Forelimb muscle (tissue), 1 donor: ENCODE measurements at regions not wholly inside any gene's neighbourhood (a gene's known extent, or its start where the extent isn't known, plus 50 kb on each side); places are given as distances from the start of the nearest gene placed in this dataset.
"Not testable (repeated sequence)": the region's sequence is repeated elsewhere in the genome, so short reads cannot be mapped to it uniquely, and the experiment has no call there.

Experiments
- DNase-seq: peaks from one replicate; pipeline ENCODE4 v3.0.0-alpha.2; 2013; ENCODE audit warnings: low read depth

DNA sequence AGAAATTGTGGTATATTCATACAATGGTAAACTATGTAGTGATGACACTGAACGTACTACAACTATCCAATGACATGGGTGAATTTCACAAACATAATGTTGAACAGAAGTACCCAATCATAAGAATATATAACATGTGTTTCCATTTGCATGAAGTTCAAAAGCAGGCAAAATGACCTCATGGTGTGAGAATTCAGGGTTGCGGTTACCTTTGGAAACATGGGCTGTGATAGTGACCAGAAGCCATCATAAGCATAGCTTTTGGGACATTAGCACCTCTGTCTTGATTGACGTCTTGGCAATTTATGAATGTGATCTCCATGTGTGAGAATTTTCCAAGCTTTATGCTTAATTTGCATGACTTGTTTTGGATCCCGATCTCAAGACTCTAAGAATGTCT, 500.1 kb upstream of the JAG1 start:
- no peak for DNase-seq

DNA sequence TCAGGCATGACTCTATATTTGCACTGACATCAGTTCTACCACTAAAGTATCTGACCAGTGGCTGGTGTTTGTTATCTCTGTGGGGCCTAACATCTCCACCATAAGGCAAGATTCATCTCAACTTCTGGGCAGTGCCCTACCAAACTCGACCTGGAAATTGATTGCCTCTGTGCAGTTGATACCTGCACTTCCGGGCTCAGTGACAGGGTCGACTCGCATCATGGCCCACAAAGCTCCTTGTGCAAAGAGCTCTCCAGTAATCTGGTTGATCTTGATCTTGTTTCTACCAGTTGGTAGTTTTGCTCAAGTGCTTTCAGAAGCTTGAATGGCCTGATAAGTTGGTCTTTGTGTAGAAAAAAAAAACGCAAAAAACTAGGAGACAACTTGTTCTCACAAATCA, 501.1 kb upstream of the JAG1 start:
- no peak for DNase-seq

DNA sequence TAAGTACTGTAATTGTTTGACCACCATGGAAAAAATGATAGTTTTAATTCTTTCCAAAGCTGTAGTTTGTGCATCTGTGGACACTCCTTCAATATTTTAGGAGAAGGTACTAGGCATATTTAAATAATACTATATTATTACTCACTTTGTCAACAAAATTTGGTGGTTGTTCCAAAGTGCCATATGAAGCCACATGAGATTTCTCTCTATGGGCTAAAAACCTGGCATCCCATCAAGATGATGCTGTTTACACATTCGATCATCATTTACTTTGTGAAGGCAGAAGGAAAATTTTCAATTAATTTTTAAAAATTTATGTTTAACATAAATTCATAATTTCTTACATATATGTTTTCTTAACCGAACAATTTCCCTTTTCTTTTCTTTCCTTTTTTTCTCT, 502.6 kb upstream of the JAG1 start:
- no peak for DNase-seq

- no peak for DNase-seq
These were observed 505.3 kb upstream of the JAG1 start for GRCh38 chr20:11178946-11179654.

DNA sequence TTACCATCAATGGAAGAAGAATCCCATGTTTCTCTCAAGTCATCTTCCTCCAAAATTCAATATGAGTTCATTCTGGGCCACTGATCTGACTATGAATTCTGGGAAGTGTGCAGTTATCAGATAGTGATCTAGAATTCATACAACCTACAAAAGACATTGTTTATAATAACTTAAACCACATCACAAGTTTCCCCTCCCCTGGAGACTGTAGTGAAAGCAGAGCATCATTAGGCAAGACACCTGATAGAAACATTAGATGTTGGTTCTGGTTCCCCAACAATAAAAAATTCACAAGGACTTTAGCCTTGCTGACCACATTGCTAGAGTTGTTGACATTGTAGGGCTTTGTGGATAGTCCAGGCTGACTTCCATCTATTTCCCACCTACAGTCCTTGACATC, 506.4 kb upstream of the JAG1 start:
- DNase-seq: no peak

DNA sequence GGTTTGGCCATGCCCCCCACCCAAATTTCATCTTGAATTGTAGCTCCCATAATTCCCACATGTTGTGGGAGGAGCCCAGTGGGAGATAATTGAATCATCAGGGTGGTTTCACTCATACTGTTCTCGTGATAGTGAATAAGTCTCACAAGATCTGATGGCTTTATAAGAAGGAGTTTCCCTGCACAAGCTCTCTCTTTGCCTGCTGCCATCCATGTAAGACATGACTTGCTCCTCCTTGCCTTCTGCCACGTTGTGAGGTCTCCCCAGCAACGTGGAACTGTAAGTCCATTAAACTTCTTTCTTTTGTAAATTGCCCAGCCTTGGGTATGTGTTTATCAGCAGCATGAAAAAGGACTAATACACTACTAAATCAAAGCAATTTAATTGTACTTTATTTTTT, 507.3 kb upstream of the JAG1 start:
- not testable (repeated sequence) for DNase-seq

DNA sequence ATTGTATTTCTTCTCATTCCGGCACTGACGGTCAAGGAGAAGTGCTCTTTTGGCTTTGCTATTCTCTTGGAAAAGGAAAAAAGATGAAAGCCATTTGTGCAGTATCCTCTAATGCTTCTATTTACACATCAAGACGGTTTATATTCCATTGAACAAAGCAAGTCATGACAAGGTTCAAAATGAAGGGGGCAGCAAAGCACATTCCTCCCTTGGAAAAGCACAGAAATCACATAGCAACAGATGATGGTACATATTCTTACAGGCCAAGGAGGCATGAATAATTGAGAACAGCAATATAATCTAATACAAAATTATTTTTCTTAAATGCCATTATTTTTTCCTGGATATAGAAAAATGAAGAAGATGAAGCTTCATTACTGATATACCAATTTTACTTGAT, 508.2 kb upstream of the JAG1 start:
- no peak for DNase-seq

- DNase-seq: no peak
These were observed 508.9 kb upstream of the JAG1 start for GRCh38 chr20:11182720-11183119.

DNA sequence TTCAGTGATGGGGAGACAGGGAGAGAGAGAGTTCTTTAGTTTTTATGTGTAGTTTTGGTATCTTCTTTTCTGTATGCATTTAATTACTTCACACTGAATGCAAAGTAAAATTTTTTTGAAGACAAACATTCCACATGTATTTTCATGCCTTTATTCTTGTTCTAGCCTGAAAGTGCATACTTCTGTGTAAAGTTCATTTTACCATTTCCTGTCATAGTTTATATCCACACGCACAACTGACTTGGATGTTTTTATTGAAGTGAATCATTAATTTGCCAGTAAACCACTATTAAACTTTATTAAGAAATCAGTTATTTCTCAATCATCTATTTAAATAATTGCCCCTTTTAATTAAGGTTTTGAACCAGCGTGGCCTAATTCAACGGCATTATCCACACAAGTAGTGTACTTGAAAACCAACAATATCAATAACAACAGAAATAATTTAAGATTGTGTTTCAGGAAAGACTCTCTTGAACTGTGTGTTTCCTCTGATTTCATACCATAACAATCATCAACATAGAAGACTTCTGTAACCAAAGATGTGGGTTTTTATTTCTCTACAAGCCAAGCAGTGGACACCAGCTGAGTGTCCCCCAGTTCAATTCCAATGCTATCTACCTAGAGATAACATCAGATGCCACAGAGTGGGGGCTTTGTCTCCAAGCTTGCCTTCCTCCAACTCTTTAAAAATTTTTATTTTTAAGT, 512.7 kb upstream of the JAG1 start:
- DNase-seq: no peak

DNA sequence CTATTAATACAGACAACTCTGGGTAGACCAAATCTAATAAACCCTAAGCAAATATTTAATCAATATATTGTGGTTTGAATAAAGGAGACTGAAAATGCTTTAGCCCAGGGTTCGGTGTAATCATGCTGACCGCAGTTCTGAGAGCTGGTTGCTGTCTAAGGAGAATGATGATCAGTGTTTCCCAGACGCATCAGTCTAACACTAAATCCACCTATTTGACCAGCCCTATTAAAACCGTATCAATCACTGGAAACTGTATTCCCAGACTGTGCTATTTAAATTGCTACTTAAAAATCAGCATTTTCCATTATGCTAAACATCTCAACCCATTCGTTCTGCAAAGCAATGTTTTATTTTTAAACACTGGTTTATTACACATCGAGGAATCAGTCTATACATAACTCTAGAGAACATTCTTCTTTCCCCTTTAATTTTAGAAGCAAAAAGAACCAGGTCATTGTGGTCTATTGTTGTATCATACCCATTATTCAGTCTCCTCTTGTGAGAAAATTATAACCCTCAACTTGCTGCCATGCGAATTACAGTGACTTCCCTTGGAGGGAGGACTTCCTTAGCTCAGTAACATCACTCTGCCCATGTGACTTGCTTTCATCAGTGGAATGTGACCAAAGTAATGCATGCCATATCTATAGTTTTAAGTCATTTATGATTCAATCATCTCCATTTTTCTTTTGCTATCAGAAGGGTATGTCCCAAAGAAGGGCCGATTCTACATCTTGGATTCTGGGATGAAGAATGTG, 515.2 kb upstream of the JAG1 start:
- no peak for DNase-seq

DNA sequence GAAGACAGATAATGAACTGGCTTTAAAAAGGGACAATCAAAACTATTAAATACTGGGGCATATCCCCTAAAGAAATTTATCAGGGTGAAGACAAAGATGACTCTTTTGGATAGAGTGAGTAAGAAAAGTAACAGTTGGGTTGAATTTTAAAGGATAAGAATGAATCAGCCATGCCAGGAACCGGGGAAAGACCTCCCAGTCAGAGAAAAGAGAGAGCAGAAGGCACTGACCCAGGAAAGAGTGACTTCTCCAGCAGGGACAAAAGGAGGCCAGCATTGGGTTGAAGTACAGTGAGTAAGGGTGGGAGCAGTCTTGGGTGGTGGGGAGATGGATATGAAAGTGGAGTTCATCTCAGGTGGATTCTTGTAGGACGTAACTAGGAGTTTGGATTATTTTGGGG, 516.9 kb upstream of the JAG1 start:
- no peak for DNase-seq

DNA sequence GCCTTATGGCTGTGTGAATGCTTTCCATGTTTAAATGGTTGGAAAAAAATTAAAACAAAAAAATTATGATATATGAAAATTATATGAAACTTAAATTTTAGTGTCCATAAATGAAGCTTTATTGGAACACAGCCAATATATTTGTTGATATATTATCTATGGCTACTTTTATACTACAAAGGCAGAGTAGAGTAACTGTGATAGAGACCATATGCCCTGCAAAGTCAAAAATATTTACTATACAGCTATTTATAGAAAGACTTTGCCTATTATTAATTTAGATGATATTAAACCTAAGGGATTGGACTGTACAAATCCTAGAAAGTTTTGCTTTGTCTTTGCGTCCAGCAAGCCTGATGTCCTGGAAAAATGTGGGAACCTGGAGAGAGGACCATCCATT, 518.3 kb upstream of the JAG1 start:
- no peak for DNase-seq

- DNase-seq: no peak
These were observed 519.4 kb upstream of the JAG1 start for GRCh38 chr20:11193241-11193640.

DNA sequence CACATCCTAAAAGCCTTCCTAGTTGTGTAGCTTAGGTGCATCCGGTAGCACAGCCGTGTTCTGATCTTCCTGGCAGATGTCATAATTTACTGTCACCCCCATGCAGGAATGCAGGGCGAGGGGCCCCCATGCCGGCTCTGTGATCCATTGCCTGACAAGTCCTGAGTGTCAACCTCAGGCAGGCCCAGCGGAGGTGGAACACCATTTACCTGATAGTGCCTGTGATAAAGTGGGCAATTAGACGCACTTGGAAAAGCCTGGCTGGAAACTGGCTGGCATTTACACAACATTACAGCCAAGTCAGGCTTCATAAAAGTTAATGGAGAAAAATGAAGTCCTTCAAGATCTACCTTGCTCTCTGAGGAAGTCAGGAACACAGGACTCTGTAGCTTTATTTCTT, 521.4 kb upstream of the JAG1 start:
- DNase-seq: no peak

- no peak for DNase-seq
These were observed 522.2 kb upstream of the JAG1 start for GRCh38 chr20:11195899-11196558.

DNA sequence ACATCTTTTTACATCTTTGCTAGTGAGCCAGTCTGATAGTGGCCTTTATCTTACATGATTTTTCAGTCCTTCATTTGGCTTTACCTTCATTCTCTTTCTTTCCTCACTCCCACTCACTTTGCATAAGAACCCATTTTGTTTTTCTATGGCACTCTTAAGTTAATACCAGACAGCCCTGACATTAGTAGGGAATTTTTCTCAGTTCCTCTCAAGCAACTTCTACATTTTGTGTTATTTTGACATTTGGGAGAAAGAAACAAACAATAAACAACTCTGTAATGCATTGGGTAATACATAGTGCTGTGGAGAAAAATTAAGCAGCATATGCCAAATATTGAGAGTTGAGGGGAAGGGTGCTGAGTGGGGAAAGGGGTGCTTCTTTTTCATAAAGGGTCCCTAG, 524.1 kb upstream of the JAG1 start:
- no peak for DNase-seq

DNA sequence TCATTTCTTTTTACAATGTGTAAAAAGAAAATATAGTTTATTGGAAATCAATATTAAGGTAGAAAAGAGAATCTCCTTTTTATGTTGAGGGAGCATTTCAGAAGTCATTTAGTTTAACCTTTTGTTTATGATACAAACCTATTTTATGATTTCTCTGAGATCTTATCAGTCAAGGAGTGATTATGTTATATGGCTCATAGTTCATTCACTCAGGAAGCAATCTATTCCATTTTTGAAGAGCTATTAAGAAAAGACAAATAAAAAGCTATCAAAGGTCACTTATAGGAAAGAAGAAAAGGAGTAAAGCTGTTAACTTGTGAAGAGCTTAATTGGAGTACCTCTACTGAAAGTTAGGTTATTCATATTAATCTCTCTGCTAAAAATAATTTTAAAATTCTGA, 526.6 kb upstream of the JAG1 start:
- no peak for DNase-seq

GRCh38 chr20:11204926-11205768, 531.3 kb upstream of the JAG1 start:
- DNase-seq: no peak

DNA sequence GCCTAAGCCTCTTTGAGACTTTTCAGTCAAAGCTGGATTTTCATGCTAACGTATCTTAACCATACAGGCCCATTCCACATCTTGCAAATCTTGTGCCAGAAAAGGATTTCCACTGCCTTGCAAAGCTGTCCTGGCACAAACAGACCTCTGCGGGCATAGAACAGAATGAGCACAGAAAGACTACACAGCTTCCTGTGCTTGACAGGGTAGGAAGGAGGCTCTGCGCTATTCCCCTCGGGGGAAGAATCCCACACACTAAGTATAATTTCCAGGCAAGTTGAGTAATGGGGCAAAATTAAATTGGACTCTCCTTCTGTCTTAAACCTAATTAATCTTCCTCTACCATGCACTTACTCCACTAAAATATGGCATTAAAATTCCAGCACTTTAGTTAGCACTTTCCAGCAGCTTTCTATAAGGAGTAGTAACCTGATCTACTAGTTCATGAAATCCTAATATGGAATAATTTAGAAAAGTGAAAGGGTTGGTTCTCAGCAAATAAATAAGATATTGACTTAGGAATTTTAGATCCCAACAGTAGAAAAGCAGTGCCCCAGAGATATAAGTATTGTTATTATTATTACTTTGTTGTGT, 532.1 kb upstream of the JAG1 start:
- DNase-seq: no peak

GRCh38 chr20:11207749-11208502, 534.1 kb upstream of the JAG1 start:
- DNase-seq: no peak
